Prostate gland (tissue), 2 donors: ENCODE measurements at regions not wholly inside any gene's neighbourhood (a gene's known extent, or its start where the extent isn't known, plus 50 kb on each side); places are given as distances from the start of the nearest gene placed in this dataset.

Experiments
- DNase-seq: peaks from one replicate; pipeline ENCODE4 v3.0.0-alpha.2; 2019; ENCODE audit warnings: low spot score
- H3K27ac ChIP-seq, 2 donors: fragments of 200-600 bp; sonication (generic); 2 replicates each; pipeline ENCODE4 v1.5.1; 2017 to 2019
- H3K27me3 ChIP-seq: fragments of 200-600 bp; sonication (generic); replicated peaks from 2 replicates; pipeline ENCODE4 v1.5.1; 2019; ENCODE audit not compliant: insufficient read depth
- H3K36me3 ChIP-seq, 2 donors: fragments of 200-600 bp; sonication (generic); 1 replicate in 1 of 2; 2 replicates in 1 of 2; pipeline versions ENCODE4 v1.5.1 to v1.8.1; 2017 to 2019
- H3K4me1 ChIP-seq: fragments of 200-600 bp; sonication (generic); replicated peaks from 2 replicates; pipeline ENCODE4 v1.5.1; 2019
- H3K4me3 ChIP-seq, 2 donors: fragments of 200-600 bp; sonication (generic); 2 replicates each; pipeline ENCODE4 v1.5.1; 2017 to 2019
- H3K9me3 ChIP-seq: fragments of 200-600 bp; sonication (generic); 2 replicates; pipeline ENCODE4 v1.5.1; 2017
- POLR2A ChIP-seq: fragments of 450-650 bp; IDR thresholded peaks from one replicate; pipeline ENCODE4 v1.6.1; 2016; ENCODE audit warnings: antibody characterized with exemption, mild to moderate bottlenecking
- POLR2AphosphoS5 ChIP-seq: sonication (generic); formaldehyde crosslinking; IDR thresholded peaks from one replicate; pipeline ENCODE4 v1.6.1; 2017; ENCODE audit warnings: antibody characterized with exemption
- WGBS: methylation state at CpG from one replicate; pipeline ENCODE4 v1.1.5; 2018; 5-methylcytosine and 5-hydroxymethylcytosine counted together
- intact Hi-C: fragments of 100-400 bp; cut with DNase I; formaldehyde crosslinking; loops from one replicate; pipeline ENCODE4 v1.14.2; 2022
- TF ChIP-seq, protein P1 (sequence below), 4 experiments: fragments of 200-600 bp in 2 of 4; fragments of 450-650 bp in 2 of 4; sonication (generic) in 2 of 4; IDR thresholded peaks; 1 replicate in 3 of 4; 2 replicates in 1 of 4; pipeline ENCODE4 v1.5.1; 2016 to 2019; ENCODE audit warnings: antibody characterized with exemption in 4 of 4, mild to moderate bottlenecking in 2 of 4, moderate library complexity in 2 of 4

- WGBS: 76% methylated on average over 5 of the region's 5 CpGs
- intact Hi-C loops: no loop called here
- Histone ChIP-seq H3K27me3 (no peaks in the 10 kb centered on the region), H3K4me1 (peaks cover 4% of the 10 kb centered on the region), H3K9me3 (no peaks in the 10 kb centered on the region), H3K36me3 (no peaks in the 10 kb centered on the region), H3K4me3 (no peak overlapping the region), H3K27ac (peak overlapping the region in 1 of 2 donors; percentile 3)
- no peak for TF ChIP-seq POLR2AphosphoS5
- TF ChIP-seq POLR2A: no peak
- TF ChIP-seq, protein P1, sequence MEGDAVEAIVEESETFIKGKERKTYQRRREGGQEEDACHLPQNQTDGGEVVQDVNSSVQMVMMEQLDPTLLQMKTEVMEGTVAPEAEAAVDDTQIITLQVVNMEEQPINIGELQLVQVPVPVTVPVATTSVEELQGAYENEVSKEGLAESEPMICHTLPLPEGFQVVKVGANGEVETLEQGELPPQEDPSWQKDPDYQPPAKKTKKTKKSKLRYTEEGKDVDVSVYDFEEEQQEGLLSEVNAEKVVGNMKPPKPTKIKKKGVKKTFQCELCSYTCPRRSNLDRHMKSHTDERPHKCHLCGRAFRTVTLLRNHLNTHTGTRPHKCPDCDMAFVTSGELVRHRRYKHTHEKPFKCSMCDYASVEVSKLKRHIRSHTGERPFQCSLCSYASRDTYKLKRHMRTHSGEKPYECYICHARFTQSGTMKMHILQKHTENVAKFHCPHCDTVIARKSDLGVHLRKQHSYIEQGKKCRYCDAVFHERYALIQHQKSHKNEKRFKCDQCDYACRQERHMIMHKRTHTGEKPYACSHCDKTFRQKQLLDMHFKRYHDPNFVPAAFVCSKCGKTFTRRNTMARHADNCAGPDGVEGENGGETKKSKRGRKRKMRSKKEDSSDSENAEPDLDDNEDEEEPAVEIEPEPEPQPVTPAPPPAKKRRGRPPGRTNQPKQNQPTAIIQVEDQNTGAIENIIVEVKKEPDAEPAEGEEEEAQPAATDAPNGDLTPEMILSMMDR (IDR thresholded peaks at IDR 0.05): no peak
- no peak for DNase-seq
Measured at GRCh38 chr5:60521376-60522291, 178.3 kb downstream of the DEPDC1B start.

DNA sequence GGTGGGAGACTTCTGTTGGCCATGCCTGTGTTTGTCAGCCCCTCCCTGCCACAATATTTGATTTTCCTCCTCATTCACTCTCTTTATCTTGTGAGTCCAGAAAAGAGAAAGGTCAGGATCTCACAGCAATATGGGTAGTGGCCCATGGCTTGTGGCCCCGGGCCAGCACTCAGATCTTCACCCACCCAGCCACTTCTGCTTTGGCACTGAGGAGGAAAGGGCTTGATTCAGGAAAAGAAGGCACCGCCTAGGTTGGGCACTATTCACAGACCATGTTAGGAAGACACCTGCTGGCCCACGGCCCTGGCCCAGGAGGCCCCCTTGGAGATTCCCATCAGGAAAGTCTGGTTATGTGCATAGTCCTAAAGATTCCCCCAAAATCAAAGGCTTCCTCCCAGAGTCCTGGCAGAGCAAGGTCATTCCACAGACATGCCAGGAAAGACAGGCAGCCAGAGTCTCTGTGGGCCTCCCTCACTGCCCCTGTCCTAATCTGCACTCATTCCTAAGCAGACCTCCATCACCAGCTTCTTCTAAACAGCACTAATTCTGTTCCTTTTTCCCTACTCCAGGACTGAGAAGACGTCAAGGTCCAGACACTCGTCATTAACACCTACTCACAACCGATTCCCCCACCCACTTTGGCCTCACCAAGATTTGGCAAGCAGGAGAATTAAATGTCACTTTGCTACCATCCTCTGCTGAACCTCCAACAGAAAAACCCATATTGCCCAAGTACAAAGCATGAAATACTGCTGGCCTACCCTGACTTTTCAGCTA lies 179.3 kb downstream of the DEPDC1B start:
- no peak overlapping the region for H3K4me3 ChIP-seq
- H3K27me3 ChIP-seq: no peaks in the 10 kb centered on the region
- intact Hi-C loops: no loop called here
- no peaks in the 10 kb centered on the region for H3K9me3 ChIP-seq
- H3K4me1 ChIP-seq: peaks cover 4% of the 10 kb centered on the region
- peak overlapping the region; percentile 30 to 71 for H3K27ac ChIP-seq
- WGBS: 80% methylated on average over 6 of the region's 6 CpGs
- H3K36me3 ChIP-seq: no peaks in the 10 kb centered on the region
- no peak for DNase-seq
- no peak for TF ChIP-seq POLR2A
- TF ChIP-seq, protein P1 (IDR thresholded peaks at IDR 0.05): no peak
- no peak for TF ChIP-seq POLR2AphosphoS5

DNA sequence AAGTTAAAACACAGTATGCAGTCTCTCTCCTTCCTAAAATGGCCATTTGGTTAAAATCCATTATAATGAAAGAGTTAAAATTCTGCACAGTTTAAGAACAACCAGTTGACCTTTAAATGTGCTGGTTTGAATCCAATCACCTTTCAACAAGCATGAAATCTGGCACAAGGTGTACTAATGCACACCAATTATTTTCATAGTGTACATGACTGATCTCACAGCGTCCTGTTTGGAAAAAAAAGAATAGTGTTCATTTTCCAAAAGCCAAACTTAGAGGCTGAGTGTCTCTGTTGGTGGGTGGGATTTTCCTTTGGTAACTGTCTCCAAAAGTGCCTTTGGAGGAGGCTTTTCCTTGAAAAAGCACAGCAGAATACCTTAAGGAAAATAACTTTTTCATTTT lies 180.6 kb downstream of the DEPDC1B start:
- intact Hi-C loops: no loop called here
- Histone ChIP-seq H3K27me3 (no peaks in the 10 kb centered on the region), H3K4me3 (no peak overlapping the region), H3K9me3 (no peaks in the 10 kb centered on the region), H3K4me1 (peaks cover 4% of the 10 kb centered on the region), H3K36me3 (no peaks in the 10 kb centered on the region), H3K27ac (peak overlapping the region; percentile 30 to 71)
- WGBS: 0% methylated on average over 1 of the region's 1 CpG
- DNase-seq: no peak
- no peak for TF ChIP-seq POLR2A
- peak; percentile 72 for TF ChIP-seq POLR2AphosphoS5
- TF ChIP-seq, protein P1 (IDR thresholded peaks at IDR 0.05): no peak

DNA sequence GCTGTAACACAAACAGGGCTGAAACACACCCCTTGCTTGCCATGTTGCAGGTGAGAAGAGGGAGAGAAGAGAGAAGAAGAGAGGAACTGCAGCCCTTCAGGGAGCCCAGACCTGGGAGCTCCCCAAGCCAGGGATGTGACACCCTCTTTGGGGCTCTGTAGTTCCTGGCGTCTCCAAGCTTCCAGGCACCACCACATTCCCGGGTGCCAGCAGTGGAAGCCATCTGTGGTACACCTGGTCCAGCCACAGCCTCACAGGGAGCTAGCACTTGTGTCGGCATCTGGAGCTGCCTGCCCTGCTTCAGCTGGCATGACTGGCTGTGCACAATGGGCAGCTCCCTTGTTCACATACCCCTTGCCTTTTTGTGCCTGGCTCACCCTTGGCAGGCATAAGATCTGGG lies 182.1 kb downstream of the DEPDC1B start:
- Histone ChIP-seq H3K36me3 (no peaks in the 10 kb centered on the region), H3K4me3 (no peak overlapping the region), H3K27ac (peak overlapping the region in 1 of 2 donors; percentile 71), H3K9me3 (no peaks in the 10 kb centered on the region), H3K27me3 (no peaks in the 10 kb centered on the region), H3K4me1 (peaks cover 4% of the 10 kb centered on the region)
- WGBS: 97% methylated on average over 3 of the region's 3 CpGs
- no peak for DNase-seq
- TF ChIP-seq, protein P1 (IDR thresholded peaks at IDR 0.05): no peak
- intact Hi-C loops: no loop called here
